ENCODE measurements at regions not wholly inside any gene's neighbourhood (a gene's known extent, or its start where the extent isn't known, plus 50 kb on each side); places are given as distances from the start of the nearest gene placed in this dataset.

GRCh38 chr21:18191139-18191538, 53.5 kb upstream of the CHODL start:
- no peaks in the 10 kb centered on the region for H3K4me1 Mint-ChIP-seq (ENCODE audit: low read depth)
- no peak for DNase-seq (ENCODE audit: low spot score)
- peaks cover 34% of the 10 kb centered on the region for H3K9me3 Mint-ChIP-seq
- H3K27ac Mint-ChIP-seq = no peak overlapping the region
- H3K4me3 Mint-ChIP-seq (ENCODE audit: low read depth) = no peak overlapping the region
- intact Hi-C loops (cut with micrococcal nuclease) = no loop called here
- H3K27me3 Mint-ChIP-seq (ENCODE audit: low read depth) = no peaks in the 10 kb centered on the region
- no peaks in the 10 kb centered on the region for H3K36me3 Mint-ChIP-seq (ENCODE audit: low read depth)

- H3K27ac Mint-ChIP-seq = no peak overlapping the region
- no peaks in the 10 kb centered on the region for H3K27me3 Mint-ChIP-seq (ENCODE audit: low read depth)
- no peaks in the 10 kb centered on the region for H3K4me1 Mint-ChIP-seq (ENCODE audit: low read depth)
- H3K9me3 Mint-ChIP-seq = peaks cover 14% of the 10 kb centered on the region
- no peaks in the 10 kb centered on the region for H3K36me3 Mint-ChIP-seq (ENCODE audit: low read depth)
- intact Hi-C loops (cut with micrococcal nuclease) = no loop called here
- DNase-seq (ENCODE audit: low spot score) = no peak
- H3K4me3 Mint-ChIP-seq (ENCODE audit: low read depth) = no peak overlapping the region
Measured at GRCh38 chr21:18178509-18178908, 66.1 kb upstream of the CHODL start.

GRCh38 chr21:18174370-18174769, 70.3 kb upstream of the CHODL start:
- no peak for DNase-seq (ENCODE audit: low spot score)
- Mint-ChIP-seq H3K36me3 (ENCODE audit: low read depth) (no peaks in the 10 kb centered on the region), H3K4me1 (ENCODE audit: low read depth) (no peaks in the 10 kb centered on the region), H3K4me3 (ENCODE audit: low read depth) (no peak overlapping the region), H3K27ac (no peak overlapping the region), H3K9me3 (peaks cover 24% of the 10 kb centered on the region), H3K27me3 (ENCODE audit: low read depth) (no peaks in the 10 kb centered on the region)
- intact Hi-C loops (cut with micrococcal nuclease) = no loop called here

- Mint-ChIP-seq H3K27ac (no peak overlapping the region), H3K4me3 (ENCODE audit: low read depth) (no peak overlapping the region), H3K27me3 (ENCODE audit: low read depth) (no peaks in the 10 kb centered on the region), H3K36me3 (ENCODE audit: low read depth) (no peaks in the 10 kb centered on the region), H3K4me1 (ENCODE audit: low read depth) (no peaks in the 10 kb centered on the region), H3K9me3 (peaks cover 20% of the 10 kb centered on the region)
- no peak for DNase-seq (ENCODE audit: low spot score)
- intact Hi-C loops (cut with micrococcal nuclease) = no loop called here
Measured at GRCh38 chr21:18170829-18171228, 73.8 kb upstream of the CHODL start.

GRCh38 chr21:18170221-18170620, 74.4 kb upstream of the CHODL start:
- DNase-seq (ENCODE audit: low spot score) = no peak
- no peak overlapping the region for H3K4me3 Mint-ChIP-seq (ENCODE audit: low read depth)
- H3K9me3 Mint-ChIP-seq = peaks cover 20% of the 10 kb centered on the region
- no peaks in the 10 kb centered on the region for H3K36me3 Mint-ChIP-seq (ENCODE audit: low read depth)
- intact Hi-C loops (cut with micrococcal nuclease) = no loop called here
- no peaks in the 10 kb centered on the region for H3K27me3 Mint-ChIP-seq (ENCODE audit: low read depth)
- no peaks in the 10 kb centered on the region for H3K4me1 Mint-ChIP-seq (ENCODE audit: low read depth)
- no peak overlapping the region for H3K27ac Mint-ChIP-seq

GRCh38 chr21:18168108-18168507, 76.5 kb upstream of the CHODL start:
- no peak overlapping the region for H3K27ac Mint-ChIP-seq
- peaks cover 20% of the 10 kb centered on the region for H3K9me3 Mint-ChIP-seq
- DNase-seq (ENCODE audit: low spot score) = no peak
- H3K36me3 Mint-ChIP-seq (ENCODE audit: low read depth) = no peaks in the 10 kb centered on the region
- H3K4me1 Mint-ChIP-seq (ENCODE audit: low read depth) = no peaks in the 10 kb centered on the region
- intact Hi-C loops (cut with micrococcal nuclease) = no loop called here
- no peak overlapping the region for H3K4me3 Mint-ChIP-seq (ENCODE audit: low read depth)
- no peaks in the 10 kb centered on the region for H3K27me3 Mint-ChIP-seq (ENCODE audit: low read depth)

- Mint-ChIP-seq H3K27me3 (ENCODE audit: low read depth) (no peaks in the 10 kb centered on the region), H3K4me3 (ENCODE audit: low read depth) (no peak overlapping the region), H3K27ac (no peak overlapping the region), H3K4me1 (ENCODE audit: low read depth) (no peaks in the 10 kb centered on the region), H3K9me3 (peaks cover 6% of the 10 kb centered on the region), H3K36me3 (ENCODE audit: low read depth) (no peaks in the 10 kb centered on the region)
- intact Hi-C loops (cut with micrococcal nuclease) = no loop called here
- no peak for DNase-seq (ENCODE audit: low spot score)
Measured at GRCh38 chr21:18164933-18165332, 79.7 kb upstream of the CHODL start.

GRCh38 chr21:18164483-18164882, 80.2 kb upstream of the CHODL start:
- intact Hi-C loops (cut with micrococcal nuclease) = no loop called here
- DNase-seq (ENCODE audit: low spot score) = no peak
- H3K4me1 Mint-ChIP-seq (ENCODE audit: low read depth) = no peaks in the 10 kb centered on the region
- peaks cover 3% of the 10 kb centered on the region for H3K9me3 Mint-ChIP-seq
- no peaks in the 10 kb centered on the region for H3K27me3 Mint-ChIP-seq (ENCODE audit: low read depth)
- no peaks in the 10 kb centered on the region for H3K36me3 Mint-ChIP-seq (ENCODE audit: low read depth)
- H3K27ac Mint-ChIP-seq = no peak overlapping the region
- no peak overlapping the region for H3K4me3 Mint-ChIP-seq (ENCODE audit: low read depth)

GRCh38 chr21:18163956-18164355, 80.7 kb upstream of the CHODL start:
- intact Hi-C loops (cut with micrococcal nuclease) = no loop called here
- Mint-ChIP-seq H3K27ac (no peak overlapping the region), H3K9me3 (no peaks in the 10 kb centered on the region), H3K4me3 (ENCODE audit: low read depth) (no peak overlapping the region), H3K4me1 (ENCODE audit: low read depth) (no peaks in the 10 kb centered on the region), H3K36me3 (ENCODE audit: low read depth) (no peaks in the 10 kb centered on the region), H3K27me3 (ENCODE audit: low read depth) (no peaks in the 10 kb centered on the region)
- no peak for DNase-seq (ENCODE audit: low spot score)

GRCh38 chr21:18161841-18162240, 82.8 kb upstream of the CHODL start:
- intact Hi-C loops (cut with micrococcal nuclease) = no loop called here
- Mint-ChIP-seq H3K27ac (no peak overlapping the region), H3K9me3 (peaks cover under 1% of the 10 kb centered on the region), H3K27me3 (ENCODE audit: low read depth) (no peaks in the 10 kb centered on the region), H3K4me3 (ENCODE audit: low read depth) (no peak overlapping the region), H3K36me3 (ENCODE audit: low read depth) (no peaks in the 10 kb centered on the region), H3K4me1 (ENCODE audit: low read depth) (no peaks in the 10 kb centered on the region)
- DNase-seq (ENCODE audit: low spot score) = no peak

- Mint-ChIP-seq H3K27ac (no peak overlapping the region), H3K36me3 (ENCODE audit: low read depth) (no peaks in the 10 kb centered on the region), H3K4me1 (ENCODE audit: low read depth) (peaks cover 3% of the 10 kb centered on the region), H3K27me3 (ENCODE audit: low read depth) (no peaks in the 10 kb centered on the region), H3K4me3 (ENCODE audit: low read depth) (no peak overlapping the region), H3K9me3 (peaks cover 4% of the 10 kb centered on the region)
- intact Hi-C loops (cut with micrococcal nuclease) = no loop called here
- no peak for DNase-seq (ENCODE audit: low spot score)
Measured at GRCh38 chr21:18157406-18157805, 87.2 kb upstream of the CHODL start.

- no peak overlapping the region for H3K27ac Mint-ChIP-seq
- DNase-seq (ENCODE audit: low spot score) = no peak
- peaks cover 3% of the 10 kb centered on the region for H3K4me1 Mint-ChIP-seq (ENCODE audit: low read depth)
- no peaks in the 10 kb centered on the region for H3K36me3 Mint-ChIP-seq (ENCODE audit: low read depth)
- H3K27me3 Mint-ChIP-seq (ENCODE audit: low read depth) = no peaks in the 10 kb centered on the region
- H3K4me3 Mint-ChIP-seq (ENCODE audit: low read depth) = no peak overlapping the region
- peaks cover 4% of the 10 kb centered on the region for H3K9me3 Mint-ChIP-seq
- intact Hi-C loops (cut with micrococcal nuclease) = no loop called here
Measured at GRCh38 chr21:18155508-18156193, 89.0 kb upstream of the CHODL start.

- Mint-ChIP-seq H3K4me3 (ENCODE audit: low read depth) (no peak overlapping the region), H3K9me3 (peaks cover 10% of the 10 kb centered on the region), H3K27ac (no peak overlapping the region), H3K36me3 (ENCODE audit: low read depth) (no peaks in the 10 kb centered on the region), H3K4me1 (ENCODE audit: low read depth) (peaks cover 3% of the 10 kb centered on the region), H3K27me3 (ENCODE audit: low read depth) (no peaks in the 10 kb centered on the region)
- intact Hi-C loops (cut with micrococcal nuclease) = no loop called here
- no peak for DNase-seq (ENCODE audit: low spot score)
Measured at GRCh38 chr21:18153063-18153462, 91.6 kb upstream of the CHODL start.

- Mint-ChIP-seq H3K36me3 (ENCODE audit: low read depth) (no peaks in the 10 kb centered on the region), H3K27ac (no peak overlapping the region), H3K4me3 (ENCODE audit: low read depth) (no peak overlapping the region), H3K4me1 (ENCODE audit: low read depth) (peaks cover 3% of the 10 kb centered on the region), H3K9me3 (peaks cover 11% of the 10 kb centered on the region), H3K27me3 (ENCODE audit: low read depth) (no peaks in the 10 kb centered on the region)
- DNase-seq (ENCODE audit: low spot score) = no peak
- intact Hi-C loops (cut with micrococcal nuclease) = no loop called here
Measured at GRCh38 chr21:18152371-18152770, 92.3 kb upstream of the CHODL start.
